ENCODE measurements at regions not wholly inside any gene's neighbourhood (a gene's known extent, or its start where the extent isn't known, plus 50 kb on each side); places are given as distances from the start of the nearest gene placed in this dataset.
A peak's percentile ranks its signal among the peaks of the same experiment; 100 is the strongest.

- intact Hi-C loops (cut with DNase I; ENCODE audit: low total_unique reads): no loop called here
- 74 to 86% methylated on average over 6 to 7 of the region's 7 CpGs for WGBS, 2 donors
- DNase-seq (ENCODE audit: low spot score in 2 of 2): no peak
- no peak overlapping the region for H3K4me3 ChIP-seq (ENCODE audit: low read depth, poor library complexity, severe bottlenecking)
- no peak for TF ChIP-seq CTCF (IDR thresholded peaks at IDR 0.05)
- no peak for TF ChIP-seq POLR2A (IDR thresholded peaks at IDR 0.05)
Observed at GRCh38 chr1:4518621-4519020, 135.8 kb upstream of the AJAP1 start.

GRCh38 chr1:4519954-4520353, 134.5 kb upstream of the AJAP1 start:
- 90 to 93% methylated on average over 6 of the region's 6 CpGs for WGBS, 2 donors
- no peak for DNase-seq (ENCODE audit: low spot score in 2 of 2)
- H3K4me3 ChIP-seq (ENCODE audit: low read depth, poor library complexity, severe bottlenecking): no peak overlapping the region
- intact Hi-C loops (cut with DNase I; ENCODE audit: low total_unique reads): no loop called here
- TF ChIP-seq POLR2A (IDR thresholded peaks at IDR 0.05) (no peak), CTCF (IDR thresholded peaks at IDR 0.05) (no peak)

- WGBS, 2 donors: 79 to 83% methylated on average over 4 of the region's 4 CpGs
- H3K4me3 ChIP-seq (ENCODE audit: low read depth, poor library complexity, severe bottlenecking): no peak overlapping the region
- TF ChIP-seq CTCF (IDR thresholded peaks at IDR 0.05) (no peak), POLR2A (IDR thresholded peaks at IDR 0.05) (no peak)
- intact Hi-C loops (cut with DNase I; ENCODE audit: low total_unique reads): no loop called here
- DNase-seq (ENCODE audit: low spot score in 2 of 2): no peak
Observed at GRCh38 chr1:4523551-4523950, 130.9 kb upstream of the AJAP1 start.

- intact Hi-C loops (cut with DNase I; ENCODE audit: low total_unique reads): no loop called here
- H3K4me3 ChIP-seq (ENCODE audit: low read depth, poor library complexity, severe bottlenecking): no peak overlapping the region
- 54 to 58% methylated on average over 8 of the region's 8 CpGs for WGBS, 2 donors
- TF ChIP-seq CTCF (IDR thresholded peaks at IDR 0.05) (no peak), POLR2A (IDR thresholded peaks at IDR 0.05) (no peak)
- no peak for DNase-seq (ENCODE audit: low spot score in 2 of 2)
Observed at GRCh38 chr1:4526747-4527146, 127.7 kb upstream of the AJAP1 start.

- no peak for TF ChIP-seq CTCF (IDR thresholded peaks at IDR 0.05)
- no peak for TF ChIP-seq POLR2A (IDR thresholded peaks at IDR 0.05)
- H3K4me3 ChIP-seq (ENCODE audit: low read depth, poor library complexity, severe bottlenecking): no peak overlapping the region
- DNase-seq (ENCODE audit: low spot score in 2 of 2): no peak
- 53 to 58% methylated on average over 18 of the region's 18 CpGs for WGBS, 2 donors
- intact Hi-C loops (cut with DNase I; ENCODE audit: low total_unique reads): no loop called here
Observed at GRCh38 chr1:4527819-4528218, 126.6 kb upstream of the AJAP1 start.

GRCh38 chr1:4528590-4528989, 125.8 kb upstream of the AJAP1 start:
- 76 to 86% methylated on average over 10 of the region's 10 CpGs for WGBS, 2 donors
- intact Hi-C loops (cut with DNase I; ENCODE audit: low total_unique reads): no loop called here
- TF ChIP-seq POLR2A (IDR thresholded peaks at IDR 0.05) (no peak), CTCF (IDR thresholded peaks at IDR 0.05) (no peak)
- no peak overlapping the region for H3K4me3 ChIP-seq (ENCODE audit: low read depth, poor library complexity, severe bottlenecking)
- peak in 1 of 2 donors; percentile 57 for DNase-seq (ENCODE audit: low spot score in 2 of 2)
